PC-3 (cell line): ENCODE measurements at regions not wholly inside any gene's neighbourhood (a gene's known extent, or its start where the extent isn't known, plus 50 kb on each side); places are given as distances from the start of the nearest gene placed in this dataset.

ENCODE experiments used
- ATAC-seq: fragments of 200-7000 bp; cut with Tn5 transposase; 2 replicates; pipeline ENCODE4 v1.9.1; 2020; ENCODE audit warnings: mild to moderate bottlenecking, moderate library complexity
- BruUV-seq: library from RNA; stranded (reverse); fragments of 400-500 nt; replicated peaks from 2 replicates; lab custom pipeline; 2021; lab: Mats Ljungman, UMichigan
- CTCF ChIA-PET: fragments of 300-600 bp; sonication (Branson Sonifier 250); formaldehyde crosslinking; loops from one replicate; lab custom pipeline; 2022; ENCODE audit warnings: antibody characterized with exemption; lab: Charles Lee
- POLR2A ChIA-PET: fragments of 300-600 bp; sonication (Branson Sonifier 250); formaldehyde crosslinking; loops from one replicate; lab custom pipeline; 2022; ENCODE audit warnings: antibody characterized with exemption; ENCODE audit not compliant: unreplicated experiment; lab: Charles Lee
- DNase-seq: peaks from one replicate; pipeline ENCODE4 v3.0.0-alpha.2; 2015
- H2AFZ ChIP-seq: fragments of 300-600 bp; sonication (generic); 2 replicates; pipeline ENCODE4 v1.6.0; 2016; ENCODE audit warnings: antibody characterized with exemption, low read length
- H3F3A ChIP-seq: fragments of 300-600 bp; sonication (generic); one replicate; pipeline ENCODE4 v1.6.0; 2017; ENCODE audit warnings: antibody characterized with exemption, low read length, control low read depth, mild to moderate bottlenecking; ENCODE audit not compliant: unreplicated experiment
- H3K27ac ChIP-seq: fragments of 300-600 bp; sonication (generic); 2 replicates; pipeline ENCODE4 v1.5.1; 2016; ENCODE audit warnings: mild to moderate bottlenecking, low read length
- H3K27me3 ChIP-seq: fragments of 300-600 bp; sonication (generic); 2 replicates; pipeline ENCODE4 v1.6.1; 2016; ENCODE audit warnings: low read length, mixed read lengths
- H3K36me3 ChIP-seq: fragments of 300-600 bp; sonication (generic); 2 replicates; pipeline ENCODE4 v1.6.1; 2016; ENCODE audit warnings: low read depth, mixed run types, low read length, mixed read lengths
- H3K4me1 ChIP-seq: fragments of 300-600 bp; sonication (generic); 2 replicates; pipeline ENCODE4 v1.5.1; 2016; ENCODE audit warnings: low read length; ENCODE audit not compliant: insufficient read depth
- H3K4me2 ChIP-seq: fragments of 300-600 bp; sonication (generic); 2 replicates; pipeline ENCODE4 v1.6.0; 2016; ENCODE audit warnings: low read length
- H3K4me3 ChIP-seq: fragments of 300-600 bp; sonication (generic); 2 replicates; pipeline ENCODE4 v1.5.1; 2016; ENCODE audit warnings: mild to moderate bottlenecking, low read length, mixed read lengths
- H3K79me2 ChIP-seq: fragments of 300-600 bp; sonication (generic); 2 replicates; pipeline ENCODE4 v1.6.1; 2017; ENCODE audit warnings: low read length, mixed read lengths
- H3K9ac ChIP-seq: fragments of 300-600 bp; sonication (generic); 2 replicates; pipeline ENCODE4 v1.6.0; 2016; ENCODE audit warnings: mild to moderate bottlenecking, low read length
- H3K9me2 ChIP-seq: fragments of 300-600 bp; sonication (generic); replicated peaks from 2 replicates; pipeline ENCODE4 v1.6.1; 2016; ENCODE audit warnings: mixed run types, low read length, mixed read lengths
- H3K9me3 ChIP-seq: fragments of 300-600 bp; sonication (generic); 2 replicates; pipeline ENCODE4 v1.6.1; 2016; ENCODE audit warnings: low read length, mixed read lengths
- H4K20me1 ChIP-seq: fragments of 300-600 bp; sonication (generic); 2 replicates; pipeline ENCODE4 v1.6.1; 2016; ENCODE audit warnings: low read length, mixed read lengths
- EZH2 ChIP-seq: fragments of 300-600 bp; sonication (generic); IDR thresholded peaks from one replicate; pipeline ENCODE4 v1.6.1; 2017; ENCODE audit warnings: antibody characterized with exemption, mild to moderate bottlenecking, low read length; ENCODE audit not compliant: unreplicated experiment
- EZH2phosphoT487 ChIP-seq: fragments of 300-600 bp; sonication (generic); IDR thresholded peaks from 2 replicates; pipeline ENCODE4 v1.6.1; 2018; ENCODE audit warnings: mild to moderate bottlenecking, antibody characterized with exemption, low read length, borderline replicate concordance
- intact Hi-C: fragments of 100-400 bp; cut with micrococcal nuclease; formaldehyde crosslinking; loops from 2 replicates; pipeline ENCODE4 v1.9.0; 2023
- TF ChIP-seq, protein P1 (sequence below): fragments of 300-600 bp; sonication (generic); conservative IDR thresholded peaks from 2 replicates; pipeline ENCODE4 v1.5.1; 2017; ENCODE audit warnings: antibody characterized with exemption, low read depth, mild to moderate bottlenecking, low read length

GRCh38 chr5:19411936-19412335, 576.1 kb downstream of the CDH18 start:
- intact Hi-C loops = no loop called here
- Histone ChIP-seq H3K9me3 (no peaks in the 10 kb centered on the region), H3K4me3 (no peak overlapping the region), H3K9me2 (no peaks in the 10 kb centered on the region), H3K36me3 (no peaks in the 10 kb centered on the region), H2AFZ (no peak overlapping the region), H3K27ac (no peak overlapping the region), H4K20me1 (no peaks in the 10 kb centered on the region), H3K4me1 (no peaks in the 10 kb centered on the region), H3K27me3 (no peaks in the 10 kb centered on the region), H3K4me2 (no peak overlapping the region), H3K79me2 (no peaks in the 10 kb centered on the region), H3K9ac (no peak overlapping the region), H3F3A (no peaks in the 10 kb centered on the region)
- CTCF ChIA-PET = no interaction called here
- no peak for DNase-seq
- no TSS peak for BruUV-seq
- TF ChIP-seq EZH2 = no peak
- TF ChIP-seq EZH2phosphoT487 = no peak
- TF ChIP-seq, protein P1, sequence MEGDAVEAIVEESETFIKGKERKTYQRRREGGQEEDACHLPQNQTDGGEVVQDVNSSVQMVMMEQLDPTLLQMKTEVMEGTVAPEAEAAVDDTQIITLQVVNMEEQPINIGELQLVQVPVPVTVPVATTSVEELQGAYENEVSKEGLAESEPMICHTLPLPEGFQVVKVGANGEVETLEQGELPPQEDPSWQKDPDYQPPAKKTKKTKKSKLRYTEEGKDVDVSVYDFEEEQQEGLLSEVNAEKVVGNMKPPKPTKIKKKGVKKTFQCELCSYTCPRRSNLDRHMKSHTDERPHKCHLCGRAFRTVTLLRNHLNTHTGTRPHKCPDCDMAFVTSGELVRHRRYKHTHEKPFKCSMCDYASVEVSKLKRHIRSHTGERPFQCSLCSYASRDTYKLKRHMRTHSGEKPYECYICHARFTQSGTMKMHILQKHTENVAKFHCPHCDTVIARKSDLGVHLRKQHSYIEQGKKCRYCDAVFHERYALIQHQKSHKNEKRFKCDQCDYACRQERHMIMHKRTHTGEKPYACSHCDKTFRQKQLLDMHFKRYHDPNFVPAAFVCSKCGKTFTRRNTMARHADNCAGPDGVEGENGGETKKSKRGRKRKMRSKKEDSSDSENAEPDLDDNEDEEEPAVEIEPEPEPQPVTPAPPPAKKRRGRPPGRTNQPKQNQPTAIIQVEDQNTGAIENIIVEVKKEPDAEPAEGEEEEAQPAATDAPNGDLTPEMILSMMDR = no peak
- no peak for ATAC-seq
- POLR2A ChIA-PET = no interaction called here
